ENCODE measurements at regions not wholly inside any gene's neighbourhood (a gene's known extent, or its start where the extent isn't known, plus 50 kb on each side); places are given as distances from the start of the nearest gene placed in this dataset.

GRCh38 chr12:84607170-84607819 lies 305.3 kb downstream of the SLC6A15 start:
- H3K9me3 Mint-ChIP-seq (ENCODE audit: low read depth): no peaks in the 10 kb centered on the region

GRCh38 chr12:84605983-84606382 lies 306.6 kb downstream of the SLC6A15 start:
- no peak for DNase-seq (ENCODE audit: low spot score, unreplicated experiment)
- Mint-ChIP-seq H3K27me3 (no peaks in the 10 kb centered on the region), H3K36me3 (ENCODE audit: insufficient read depth) (no peaks in the 10 kb centered on the region), H3K9me3 (ENCODE audit: low read depth) (no peaks in the 10 kb centered on the region), H3K4me3 (ENCODE audit: low read depth) (no peak overlapping the region), H3K4me1 (ENCODE audit: low read depth) (peaks cover 5% of the 10 kb centered on the region), H3K27ac (no peak overlapping the region)
- TF ChIP-seq CTCF (IDR thresholded peaks at IDR 0.05; ENCODE audit: unreplicated experiment): no peak

More at GRCh38 chr12:84607170-84607819, 305.3 kb downstream of the SLC6A15 start:
- no peak for DNase-seq (ENCODE audit: low spot score, unreplicated experiment)
- no peak overlapping the region for H3K27ac Mint-ChIP-seq
- H3K4me1 Mint-ChIP-seq (ENCODE audit: low read depth): no peaks in the 10 kb centered on the region
- H3K4me3 Mint-ChIP-seq (ENCODE audit: low read depth): no peak overlapping the region
- H3K36me3 Mint-ChIP-seq (ENCODE audit: insufficient read depth): no peaks in the 10 kb centered on the region
- no peaks in the 10 kb centered on the region for H3K27me3 Mint-ChIP-seq
- TF ChIP-seq CTCF (IDR thresholded peaks at IDR 0.05; ENCODE audit: unreplicated experiment): no peak

- H3K27ac Mint-ChIP-seq: no peak overlapping the region
- no peaks in the 10 kb centered on the region for H3K9me3 Mint-ChIP-seq (ENCODE audit: low read depth)
- peaks cover 7% of the 10 kb centered on the region for H3K4me1 Mint-ChIP-seq (ENCODE audit: low read depth)
- no peak overlapping the region for H3K4me3 Mint-ChIP-seq (ENCODE audit: low read depth)
- no peaks in the 10 kb centered on the region for H3K36me3 Mint-ChIP-seq (ENCODE audit: insufficient read depth)
- no peak for DNase-seq (ENCODE audit: low spot score, unreplicated experiment)
- no peaks in the 10 kb centered on the region for H3K27me3 Mint-ChIP-seq
- TF ChIP-seq CTCF (IDR thresholded peaks at IDR 0.05; ENCODE audit: unreplicated experiment): no peak
Measured at GRCh38 chr12:84604551-84604950, 308.0 kb downstream of the SLC6A15 start.

- DNase-seq (ENCODE audit: low spot score, unreplicated experiment): no peak
- Mint-ChIP-seq H3K27ac (no peak overlapping the region), H3K4me3 (ENCODE audit: low read depth) (no peak overlapping the region), H3K27me3 (no peaks in the 10 kb centered on the region), H3K4me1 (ENCODE audit: low read depth) (peaks cover 10% of the 10 kb centered on the region), H3K9me3 (ENCODE audit: low read depth) (no peaks in the 10 kb centered on the region), H3K36me3 (ENCODE audit: insufficient read depth) (no peaks in the 10 kb centered on the region)
- TF ChIP-seq CTCF (IDR thresholded peaks at IDR 0.05; ENCODE audit: unreplicated experiment): no peak
Measured at GRCh38 chr12:84603484-84604248, 308.9 kb downstream of the SLC6A15 start.

GRCh38 chr12:84601483-84601882 lies 311.1 kb downstream of the SLC6A15 start:
- Mint-ChIP-seq H3K27me3 (no peaks in the 10 kb centered on the region), H3K27ac (no peak overlapping the region), H3K4me1 (ENCODE audit: low read depth) (peaks cover 10% of the 10 kb centered on the region), H3K9me3 (ENCODE audit: low read depth) (no peaks in the 10 kb centered on the region), H3K36me3 (ENCODE audit: insufficient read depth) (no peaks in the 10 kb centered on the region), H3K4me3 (ENCODE audit: low read depth) (no peak overlapping the region)
- no peak for DNase-seq (ENCODE audit: low spot score, unreplicated experiment)
- no peak for TF ChIP-seq CTCF (IDR thresholded peaks at IDR 0.05; ENCODE audit: unreplicated experiment)

All from progenitor cell of endocrine pancreas (in vitro differentiated cells).